Mesenchymal stem cell (in vitro differentiated cells and primary cell): ENCODE measurements at regions not wholly inside any gene's neighbourhood (a gene's known extent, or its start where the extent isn't known, plus 50 kb on each side); places are given as distances from the start of the nearest gene placed in this dataset.

Source experiments
- DNase-seq: peaks from one replicate; pipeline ENCODE4 v3.0.0-alpha.2; 2013
- H2AFZ ChIP-seq: one replicate; pipeline ENCODE4 v1.6.1; 2013; ENCODE audit warnings: low read depth, mild to moderate bottlenecking, control low read depth, inconsistent platforms, low read length, moderate library complexity
- H2AK5ac ChIP-seq: 2 replicates; pipeline ENCODE4 v1.6.1; 2013; ENCODE audit warnings: low read length, moderate library complexity, mild to moderate bottlenecking, inconsistent platforms; ENCODE audit not compliant: severe bottlenecking
- H2BK120ac ChIP-seq: one replicate; pipeline ENCODE4 v1.6.1; 2013; ENCODE audit warnings: low read depth, mild to moderate bottlenecking, inconsistent platforms, low read length, moderate library complexity
- H2BK12ac ChIP-seq, 2 experiments: one replicate each; pipeline ENCODE4 v1.6.1; 2013; ENCODE audit warnings: inconsistent platforms in 2 of 2, low read length in 2 of 2, mild to moderate bottlenecking in 2 of 2, moderate library complexity in 2 of 2, control low read depth in 1 of 2
- H2BK15ac ChIP-seq: one replicate; pipeline ENCODE4 v1.6.1; 2013; ENCODE audit warnings: mild to moderate bottlenecking, low read depth, inconsistent platforms; ENCODE audit not compliant: poor library complexity, severe bottlenecking
- H2BK5ac ChIP-seq: 2 replicates; pipeline ENCODE4 v1.6.1; 2013; ENCODE audit warnings: low read depth, mild to moderate bottlenecking, low read length, control low read depth, inconsistent platforms; ENCODE audit not compliant: poor library complexity, severe bottlenecking
- H3K14ac ChIP-seq, 2 experiments: one replicate each; pipeline ENCODE4 v1.6.1; 2013; ENCODE audit warnings: inconsistent platforms in 2 of 2, low read length in 2 of 2, control low read depth in 1 of 2, mild to moderate bottlenecking in 1 of 2, moderate library complexity in 1 of 2
- H3K18ac ChIP-seq, 2 experiments: one replicate each; pipeline ENCODE4 v1.6.1; 2013; ENCODE audit warnings: inconsistent platforms in 2 of 2, low read length in 2 of 2, control low read depth in 1 of 2, low read depth in 1 of 2, mild to moderate bottlenecking in 1 of 2
- H3K23ac ChIP-seq, 2 experiments: one replicate each; pipeline ENCODE4 v1.6.1; 2013; ENCODE audit warnings: inconsistent platforms in 2 of 2, low read length in 2 of 2, mild to moderate bottlenecking in 2 of 2, moderate library complexity in 2 of 2, control low read depth in 1 of 2
- H3K27ac ChIP-seq: 2 replicates; pipeline ENCODE4 v1.5.1; 2013; ENCODE audit warnings: mild to moderate bottlenecking, moderate library complexity, low read length, control low read depth, inconsistent platforms; ENCODE audit not compliant: poor library complexity, severe bottlenecking
- H3K27me3 ChIP-seq, 2 experiments: 2 replicates each; pipeline versions ENCODE4 v1.6.1 to v1.7.0; 2013; ENCODE audit warnings: low read length in 2 of 2, mild to moderate bottlenecking in 2 of 2, moderate library complexity in 2 of 2, control low read depth in 1 of 2, inconsistent platforms in 1 of 2; ENCODE audit not compliant: control insufficient read depth in 1 of 2, insufficient read depth in 1 of 2
- H3K36me3 ChIP-seq, 2 experiments: 2 replicates each; pipeline versions ENCODE4 v1.6.1 to v1.7.0; 2013; ENCODE audit warnings: low read length in 2 of 2, control low read depth in 1 of 2, inconsistent platforms in 1 of 2, low read depth in 1 of 2, mild to moderate bottlenecking in 1 of 2; ENCODE audit not compliant: insufficient read depth in 2 of 2, control insufficient read depth in 1 of 2
- H3K4ac ChIP-seq, 2 experiments: one replicate each; pipeline ENCODE4 v1.6.1; 2013; ENCODE audit warnings: inconsistent platforms in 2 of 2, low read length in 2 of 2, mild to moderate bottlenecking in 2 of 2, moderate library complexity in 2 of 2, control low read depth in 1 of 2, low read depth in 1 of 2
- H3K4me1 ChIP-seq: 2 replicates; pipeline ENCODE4 v1.6.1; 2013; ENCODE audit warnings: low read depth, low read length, control low read depth; ENCODE audit not compliant: control insufficient read depth, insufficient read depth
- H3K4me2 ChIP-seq: 2 replicates; pipeline ENCODE4 v1.6.1; 2013; ENCODE audit warnings: low read length, mild to moderate bottlenecking, inconsistent platforms; ENCODE audit not compliant: poor library complexity, severe bottlenecking
- H3K4me3 ChIP-seq, 2 experiments: 2 replicates each; pipeline versions ENCODE4 v1.5.1 to v1.7.0; 2013; ENCODE audit warnings: low read length in 2 of 2, mild to moderate bottlenecking in 2 of 2, control low read depth in 1 of 2, low read depth in 1 of 2; ENCODE audit not compliant: insufficient read depth in 1 of 2
- H3K79me1 ChIP-seq: replicated peaks from 2 replicates; pipeline ENCODE4 v1.6.1; 2013; ENCODE audit warnings: mild to moderate bottlenecking, control low read depth, low read length, inconsistent platforms; ENCODE audit not compliant: poor library complexity, severe bottlenecking
- H3K9ac ChIP-seq: 2 replicates; pipeline ENCODE4 v1.7.0; 2013; ENCODE audit warnings: mild to moderate bottlenecking, low read length, moderate library complexity
- H3K9me3 ChIP-seq: 2 replicates; pipeline ENCODE4 v1.7.0; 2013; ENCODE audit warnings: mild to moderate bottlenecking, low read length; ENCODE audit not compliant: control insufficient read depth
- H4K8ac ChIP-seq: one replicate; pipeline ENCODE4 v1.6.1; 2013; ENCODE audit warnings: inconsistent platforms, mild to moderate bottlenecking, low read length, moderate library complexity
- H4K91ac ChIP-seq: one replicate; pipeline ENCODE4 v1.6.1; 2013; ENCODE audit warnings: mild to moderate bottlenecking, low read length, inconsistent platforms
- WGBS: methylation state at CpG from one replicate; pipeline ENCODE4 v1.1.7; 2013; ENCODE audit warnings: mixed read lengths; 5-methylcytosine and 5-hydroxymethylcytosine counted together

- no peak overlapping the region for H2BK15ac ChIP-seq
- WGBS, result 94% methylated on average over 1 of the region's 2 CpGs
- no peak overlapping the region for H3K14ac ChIP-seq
- peak overlapping the region in 1 of 2 experiments; percentile 21 for H2BK12ac ChIP-seq
- no peak overlapping the region for H3K23ac ChIP-seq
- H3K27ac ChIP-seq, result no peak overlapping the region
- no peaks in the 10 kb centered on the region for H3K27me3 ChIP-seq
- H3K4me3 ChIP-seq, result no peak overlapping the region
- H4K91ac ChIP-seq, result no peak overlapping the region
- no peak overlapping the region for H3K9ac ChIP-seq
- no peak overlapping the region for H2BK120ac ChIP-seq
- peak overlapping the region; percentile 71 for H2AK5ac ChIP-seq
- H3K18ac ChIP-seq, result no peak overlapping the region
- H2BK5ac ChIP-seq, result no peak overlapping the region
- no peaks in the 10 kb centered on the region for H3K4me1 ChIP-seq
- no peak overlapping the region for H4K8ac ChIP-seq
- H3K4me2 ChIP-seq, result no peak overlapping the region
- no peaks in the 10 kb centered on the region for H3K36me3 ChIP-seq
- DNase-seq, result no peak
- H3K4ac ChIP-seq, result no peak overlapping the region
- no peak overlapping the region for H2AFZ ChIP-seq
- no peaks in the 10 kb centered on the region for H3K9me3 ChIP-seq
- H3K79me1 ChIP-seq, result no peaks in the 10 kb centered on the region
Observed at GRCh38 chr1:221162352-221162751, 283.1 kb downstream of the HLX start.

GRCh38 chr1:221162939-221163338, 283.7 kb downstream of the HLX start:
- Histone ChIP-seq H4K8ac (no peak overlapping the region), H3K4ac (no peak overlapping the region), H3K36me3 (no peaks in the 10 kb centered on the region), H3K23ac (no peak overlapping the region), H3K4me3 (no peak overlapping the region), H2AK5ac (no peak overlapping the region), H2BK15ac (no peak overlapping the region), H3K14ac (no peak overlapping the region), H3K79me1 (no peaks in the 10 kb centered on the region), H2BK120ac (no peak overlapping the region), H2AFZ (no peak overlapping the region), H2BK12ac (no peak overlapping the region), H3K27me3 (no peaks in the 10 kb centered on the region), H3K18ac (no peak overlapping the region), H3K4me1 (no peaks in the 10 kb centered on the region), H3K9me3 (no peaks in the 10 kb centered on the region), H2BK5ac (no peak overlapping the region), H3K4me2 (no peak overlapping the region), H3K27ac (no peak overlapping the region), H4K91ac (no peak overlapping the region), H3K9ac (no peak overlapping the region)
- DNase-seq, result peak; percentile 68
- 75% methylated on average over 1 of the region's 2 CpGs for WGBS

GRCh38 chr1:221164029-221164428, 284.8 kb downstream of the HLX start:
- H2BK5ac ChIP-seq, result no peak overlapping the region
- H3K27ac ChIP-seq, result no peak overlapping the region
- no peaks in the 10 kb centered on the region for H3K9me3 ChIP-seq
- peaks cover 1% of the 10 kb centered on the region for H3K4me1 ChIP-seq
- H3K36me3 ChIP-seq, result no peaks in the 10 kb centered on the region
- H2AK5ac ChIP-seq, result no peak overlapping the region
- no peak overlapping the region for H2BK120ac ChIP-seq
- no peak overlapping the region for H3K4ac ChIP-seq
- no peaks in the 10 kb centered on the region for H3K27me3 ChIP-seq
- no peaks in the 10 kb centered on the region for H3K79me1 ChIP-seq
- H3K9ac ChIP-seq, result no peak overlapping the region
- no peak overlapping the region for H2AFZ ChIP-seq
- H3K4me2 ChIP-seq, result no peak overlapping the region
- H2BK15ac ChIP-seq, result no peak overlapping the region
- no peak overlapping the region for H3K18ac ChIP-seq
- no peak overlapping the region for H3K14ac ChIP-seq
- H4K8ac ChIP-seq, result no peak overlapping the region
- no peak overlapping the region for H3K4me3 ChIP-seq
- no peak overlapping the region for H4K91ac ChIP-seq
- H3K23ac ChIP-seq, result no peak overlapping the region
- DNase-seq, result peak; percentile 67
- no peak overlapping the region for H2BK12ac ChIP-seq
- WGBS, result 100% methylated on average over 1 of the region's 1 CpG

- H2BK12ac ChIP-seq, result no peak overlapping the region
- no peak overlapping the region for H2AFZ ChIP-seq
- H4K91ac ChIP-seq, result no peak overlapping the region
- H3K27me3 ChIP-seq, result no peaks in the 10 kb centered on the region
- H3K4ac ChIP-seq, result peak overlapping the region in 1 of 2 experiments; percentile 3
- H3K4me3 ChIP-seq, result no peak overlapping the region
- no peak overlapping the region for H2BK120ac ChIP-seq
- H3K23ac ChIP-seq, result no peak overlapping the region
- peak overlapping the region; percentile 95 for H3K27ac ChIP-seq
- no peak overlapping the region for H4K8ac ChIP-seq
- H3K9ac ChIP-seq, result no peak overlapping the region
- H2AK5ac ChIP-seq, result peak overlapping the region; percentile 72
- H3K79me1 ChIP-seq, result no peaks in the 10 kb centered on the region
- H3K4me1 ChIP-seq, result peaks cover 1% of the 10 kb centered on the region
- no peak for DNase-seq
- 90% methylated on average over 4 of the region's 4 CpGs for WGBS
- H2BK5ac ChIP-seq, result no peak overlapping the region
- no peak overlapping the region for H2BK15ac ChIP-seq
- H3K4me2 ChIP-seq, result no peak overlapping the region
- H3K9me3 ChIP-seq, result no peaks in the 10 kb centered on the region
- no peak overlapping the region for H3K18ac ChIP-seq
- H3K36me3 ChIP-seq, result no peaks in the 10 kb centered on the region
- no peak overlapping the region for H3K14ac ChIP-seq
Observed at GRCh38 chr1:221164951-221165838, 286.0 kb downstream of the HLX start.
